ENCODE measurements at regions not wholly inside any gene's neighbourhood (a gene's known extent, or its start where the extent isn't known, plus 50 kb on each side); places are given as distances from the start of the nearest gene placed in this dataset.

- no peak overlapping the region for H3K9ac ChIP-seq (ENCODE audit: low read length)
- no peak overlapping the region for H3K27ac ChIP-seq (ENCODE audit: low read depth, low read length)
- H3K36me3 ChIP-seq (ENCODE audit: control insufficient read depth, insufficient read depth, low read length) = no peaks in the 10 kb centered on the region
- no peaks in the 10 kb centered on the region for H3K27me3 ChIP-seq (ENCODE audit: control insufficient read depth, insufficient read depth, low read length)
- H3K4me3 ChIP-seq (ENCODE audit: low read depth, low read length) = no peak overlapping the region
- H3K9me3 ChIP-seq (ENCODE audit: control insufficient read depth, insufficient read depth, low read depth, low read length) = no peaks in the 10 kb centered on the region
- peaks cover 11% of the 10 kb centered on the region; the same call in 1 of the 2 replicates for H3K4me1 ChIP-seq (ENCODE audit: control insufficient read depth, insufficient read depth, low read length)
These were observed 85.7 kb upstream of the EPHA4 start for GRCh38 chr2:221657806-221658205.

GRCh38 chr2:221655300-221655699 lies 83.2 kb upstream of the EPHA4 start:
- no peak overlapping the region for H3K27ac ChIP-seq (ENCODE audit: low read depth, low read length)
- no peaks in the 10 kb centered on the region for H3K27me3 ChIP-seq (ENCODE audit: control insufficient read depth, insufficient read depth, low read length)
- H3K4me3 ChIP-seq (ENCODE audit: low read depth, low read length) = no peak overlapping the region
- no peaks in the 10 kb centered on the region for H3K36me3 ChIP-seq (ENCODE audit: control insufficient read depth, insufficient read depth, low read length)
- peaks cover 11% of the 10 kb centered on the region; the same call in 1 of the 2 replicates for H3K4me1 ChIP-seq (ENCODE audit: control insufficient read depth, insufficient read depth, low read length)
- H3K9me3 ChIP-seq (ENCODE audit: control insufficient read depth, insufficient read depth, low read depth, low read length) = no peaks in the 10 kb centered on the region
- H3K9ac ChIP-seq (ENCODE audit: low read length) = no peak overlapping the region

- Histone ChIP-seq H3K27me3 (ENCODE audit: control insufficient read depth, insufficient read depth, low read length) (no peaks in the 10 kb centered on the region), H3K4me1 (ENCODE audit: control insufficient read depth, insufficient read depth, low read length) (peaks cover 10% of the 10 kb centered on the region; the same call in 1 of the 2 replicates), H3K27ac (ENCODE audit: low read depth, low read length) (no peak overlapping the region), H3K4me3 (ENCODE audit: low read depth, low read length) (no peak overlapping the region), H3K9ac (ENCODE audit: low read length) (no peak overlapping the region), H3K36me3 (ENCODE audit: control insufficient read depth, insufficient read depth, low read length) (no peaks in the 10 kb centered on the region), H3K9me3 (ENCODE audit: control insufficient read depth, insufficient read depth, low read depth, low read length) (no peaks in the 10 kb centered on the region)
These were observed 81.1 kb upstream of the EPHA4 start for GRCh38 chr2:221653182-221653581.

- no peaks in the 10 kb centered on the region for H3K4me1 ChIP-seq (ENCODE audit: control insufficient read depth, insufficient read depth, low read length)
- H3K27me3 ChIP-seq (ENCODE audit: control insufficient read depth, insufficient read depth, low read length) = no peaks in the 10 kb centered on the region
- no peak overlapping the region for H3K4me3 ChIP-seq (ENCODE audit: low read depth, low read length)
- no peak overlapping the region for H3K27ac ChIP-seq (ENCODE audit: low read depth, low read length)
- H3K9ac ChIP-seq (ENCODE audit: low read length) = no peak overlapping the region
- H3K36me3 ChIP-seq (ENCODE audit: control insufficient read depth, insufficient read depth, low read length) = no peaks in the 10 kb centered on the region
- peaks cover 11% of the 10 kb centered on the region; the same call in 1 of the 2 replicates for H3K9me3 ChIP-seq (ENCODE audit: control insufficient read depth, insufficient read depth, low read depth, low read length)
These were observed 77.1 kb upstream of the EPHA4 start for GRCh38 chr2:221649051-221649775.

- peaks cover 9% of the 10 kb centered on the region; the same call in 1 of the 2 replicates for H3K9me3 ChIP-seq (ENCODE audit: control insufficient read depth, insufficient read depth, low read depth, low read length)
- no peaks in the 10 kb centered on the region for H3K36me3 ChIP-seq (ENCODE audit: control insufficient read depth, insufficient read depth, low read length)
- no peak overlapping the region for H3K27ac ChIP-seq (ENCODE audit: low read depth, low read length)
- H3K4me3 ChIP-seq (ENCODE audit: low read depth, low read length) = no peak overlapping the region
- no peaks in the 10 kb centered on the region for H3K4me1 ChIP-seq (ENCODE audit: control insufficient read depth, insufficient read depth, low read length)
- no peak overlapping the region for H3K9ac ChIP-seq (ENCODE audit: low read length)
- no peaks in the 10 kb centered on the region for H3K27me3 ChIP-seq (ENCODE audit: control insufficient read depth, insufficient read depth, low read length)
These were observed 70.3 kb upstream of the EPHA4 start for GRCh38 chr2:221642447-221642846.

- Histone ChIP-seq H3K27ac (ENCODE audit: low read depth, low read length) (no peak overlapping the region), H3K4me1 (ENCODE audit: control insufficient read depth, insufficient read depth, low read length) (no peaks in the 10 kb centered on the region), H3K27me3 (ENCODE audit: control insufficient read depth, insufficient read depth, low read length) (no peaks in the 10 kb centered on the region), H3K36me3 (ENCODE audit: control insufficient read depth, insufficient read depth, low read length) (no peaks in the 10 kb centered on the region), H3K9me3 (ENCODE audit: control insufficient read depth, insufficient read depth, low read depth, low read length) (peaks cover 4% of the 10 kb centered on the region; the same call in 1 of the 2 replicates), H3K9ac (ENCODE audit: low read length) (no peak overlapping the region), H3K4me3 (ENCODE audit: low read depth, low read length) (no peak overlapping the region)
These were observed 69.2 kb upstream of the EPHA4 start for GRCh38 chr2:221641181-221641871.

GRCh38 chr2:221640686-221641085 lies 68.6 kb upstream of the EPHA4 start:
- Histone ChIP-seq H3K36me3 (ENCODE audit: control insufficient read depth, insufficient read depth, low read length) (no peaks in the 10 kb centered on the region), H3K27ac (ENCODE audit: low read depth, low read length) (no peak overlapping the region), H3K9ac (ENCODE audit: low read length) (no peak overlapping the region)

GRCh38 chr2:221637851-221638250 lies 65.7 kb upstream of the EPHA4 start:
- H3K4me1 ChIP-seq (ENCODE audit: control insufficient read depth, insufficient read depth, low read length) = no peaks in the 10 kb centered on the region
- H3K36me3 ChIP-seq (ENCODE audit: control insufficient read depth, insufficient read depth, low read length) = no peaks in the 10 kb centered on the region
- H3K4me3 ChIP-seq (ENCODE audit: low read depth, low read length) = no peak overlapping the region
- H3K27me3 ChIP-seq (ENCODE audit: control insufficient read depth, insufficient read depth, low read length) = no peaks in the 10 kb centered on the region
- no peak overlapping the region for H3K9ac ChIP-seq (ENCODE audit: low read length)
- H3K9me3 ChIP-seq (ENCODE audit: control insufficient read depth, insufficient read depth, low read depth, low read length) = no peaks in the 10 kb centered on the region; the same call in 1 of the 2 replicates
- no peak overlapping the region for H3K27ac ChIP-seq (ENCODE audit: low read depth, low read length)

More at GRCh38 chr2:221640686-221641085, 68.6 kb upstream of the EPHA4 start:
- no peaks in the 10 kb centered on the region for H3K27me3 ChIP-seq (ENCODE audit: control insufficient read depth, insufficient read depth, low read length)
- H3K4me3 ChIP-seq (ENCODE audit: low read depth, low read length) = no peak overlapping the region
- H3K4me1 ChIP-seq (ENCODE audit: control insufficient read depth, insufficient read depth, low read length) = no peaks in the 10 kb centered on the region
- no peaks in the 10 kb centered on the region; the same call in 1 of the 2 replicates for H3K9me3 ChIP-seq (ENCODE audit: control insufficient read depth, insufficient read depth, low read depth, low read length)

- no peaks in the 10 kb centered on the region for H3K27me3 ChIP-seq (ENCODE audit: control insufficient read depth, insufficient read depth, low read length)
- no peaks in the 10 kb centered on the region for H3K4me1 ChIP-seq (ENCODE audit: control insufficient read depth, insufficient read depth, low read length)
- H3K9ac ChIP-seq (ENCODE audit: low read length) = no peak overlapping the region
- no peak overlapping the region for H3K4me3 ChIP-seq (ENCODE audit: low read depth, low read length)
- no peaks in the 10 kb centered on the region for H3K9me3 ChIP-seq (ENCODE audit: control insufficient read depth, insufficient read depth, low read depth, low read length)
- H3K36me3 ChIP-seq (ENCODE audit: control insufficient read depth, insufficient read depth, low read length) = no peaks in the 10 kb centered on the region
- no peak overlapping the region for H3K27ac ChIP-seq (ENCODE audit: low read depth, low read length)
These were observed 63.8 kb upstream of the EPHA4 start for GRCh38 chr2:221635949-221636348.

- no peak overlapping the region for H3K4me3 ChIP-seq (ENCODE audit: low read depth, low read length)
- H3K36me3 ChIP-seq (ENCODE audit: control insufficient read depth, insufficient read depth, low read length) = no peaks in the 10 kb centered on the region
These were observed 57.4 kb upstream of the EPHA4 start for GRCh38 chr2:221629468-221629867.

GRCh38 chr2:221624475-221624874 lies 52.4 kb upstream of the EPHA4 start:
- Histone ChIP-seq H3K4me1 (ENCODE audit: control insufficient read depth, insufficient read depth, low read length) (no peaks in the 10 kb centered on the region), H3K27ac (ENCODE audit: low read depth, low read length) (no peak overlapping the region), H3K9me3 (ENCODE audit: control insufficient read depth, insufficient read depth, low read depth, low read length) (no peaks in the 10 kb centered on the region), H3K9ac (ENCODE audit: low read length) (no peak overlapping the region), H3K4me3 (ENCODE audit: low read depth, low read length) (no peak overlapping the region), H3K27me3 (ENCODE audit: control insufficient read depth, insufficient read depth, low read length) (no peaks in the 10 kb centered on the region), H3K36me3 (ENCODE audit: control insufficient read depth, insufficient read depth, low read length) (no peaks in the 10 kb centered on the region)

More at GRCh38 chr2:221629468-221629867, 57.4 kb upstream of the EPHA4 start:
- Histone ChIP-seq H3K4me1 (ENCODE audit: control insufficient read depth, insufficient read depth, low read length) (no peaks in the 10 kb centered on the region), H3K9ac (ENCODE audit: low read length) (no peak overlapping the region), H3K27me3 (ENCODE audit: control insufficient read depth, insufficient read depth, low read length) (no peaks in the 10 kb centered on the region), H3K27ac (ENCODE audit: low read depth, low read length) (no peak overlapping the region), H3K9me3 (ENCODE audit: control insufficient read depth, insufficient read depth, low read depth, low read length) (no peaks in the 10 kb centered on the region)

All from HUES6 (cell line).